ENCODE measurements at regions not wholly inside any gene's neighbourhood (a gene's known extent, or its start where the extent isn't known, plus 50 kb on each side); places are given as distances from the start of the nearest gene placed in this dataset.

- DNase-seq: no peak
- Histone ChIP-seq H3K4me1 (peaks cover 27% of the 10 kb centered on the region), H3K27ac (no peak overlapping the region), H3K4me3 (no peak overlapping the region), H3K9me3 (no peaks in the 10 kb centered on the region), H3K27me3 (no peaks in the 10 kb centered on the region), H3K36me3 (replicated peaks in 1 of 2; ENCODE audit: insufficient read depth in 1 of 2, low read depth in 2 of 2) (no peaks in the 10 kb centered on the region)
- WGBS, 2 donors: 88 to 91% methylated on average over 7 of the region's 7 CpGs
- ATAC-seq: no peak
- intact Hi-C loops (cut with DNase I): loop anchor here (5.0 kb wide), 1 partner anchor 282 kb away; no protein-coding TSS in a partner anchor
- TF ChIP-seq CTCF (IDR thresholded peaks at IDR 0.05) (no peak), POLR2A (IDR thresholded peaks at IDR 0.05) (no peak)
Observed at GRCh38 chr7:106459397-106460072, 174.8 kb upstream of the NAMPT start.

- no peak for ATAC-seq
- H3K27ac ChIP-seq: no peak overlapping the region
- peaks cover 23% of the 10 kb centered on the region for H3K4me1 ChIP-seq
- 83 to 86% methylated on average over 4 of the region's 4 CpGs for WGBS, 2 donors
- DNase-seq: no peak
- no peak overlapping the region for H3K4me3 ChIP-seq
- TF ChIP-seq CTCF (IDR thresholded peaks at IDR 0.05) (no peak), POLR2A (IDR thresholded peaks at IDR 0.05) (no peak)
- H3K36me3 ChIP-seq (replicated peaks in 1 of 2; ENCODE audit: insufficient read depth in 1 of 2, low read depth in 2 of 2): no peaks in the 10 kb centered on the region
- no peaks in the 10 kb centered on the region for H3K27me3 ChIP-seq
- intact Hi-C loops (cut with DNase I): no loop called here
- no peaks in the 10 kb centered on the region for H3K9me3 ChIP-seq
Observed at GRCh38 chr7:106457678-106458077, 172.9 kb upstream of the NAMPT start.

- peak overlapping the region in 1 of 4 donors; percentile 60 for H3K27ac ChIP-seq
- H3K4me3 ChIP-seq: no peak overlapping the region
- no peaks in the 10 kb centered on the region for H3K36me3 ChIP-seq (replicated peaks in 1 of 2; ENCODE audit: insufficient read depth in 1 of 2, low read depth in 2 of 2)
- intact Hi-C loops (cut with DNase I): no loop called here
- no peaks in the 10 kb centered on the region for H3K27me3 ChIP-seq
- peaks cover 15% of the 10 kb centered on the region for H3K4me1 ChIP-seq
- peak; percentile 35 for ATAC-seq
- DNase-seq: peak in 1 of 4 donors; percentile 39
- no peak for TF ChIP-seq POLR2A (IDR thresholded peaks at IDR 0.05)
- no peak for TF ChIP-seq CTCF (IDR thresholded peaks at IDR 0.05)
- H3K9me3 ChIP-seq: no peaks in the 10 kb centered on the region
Observed at GRCh38 chr7:106456329-106456728, 171.5 kb upstream of the NAMPT start.

- DNase-seq (no peak), ATAC-seq (no peak)
- no peak overlapping the region for H3K27ac ChIP-seq
- no peaks in the 10 kb centered on the region for H3K9me3 ChIP-seq
- intact Hi-C loops (cut with DNase I): no loop called here
- H3K4me1 ChIP-seq: peaks cover 15% of the 10 kb centered on the region
- WGBS, 2 donors: 66 to 67% methylated on average over 5 of the region's 5 CpGs
- TF ChIP-seq CTCF (IDR thresholded peaks at IDR 0.05): no peak
- no peak for TF ChIP-seq POLR2A (IDR thresholded peaks at IDR 0.05)
- H3K27me3 ChIP-seq: no peaks in the 10 kb centered on the region
- no peaks in the 10 kb centered on the region for H3K36me3 ChIP-seq (replicated peaks in 1 of 2; ENCODE audit: insufficient read depth in 1 of 2, low read depth in 2 of 2)
- H3K4me3 ChIP-seq: no peak overlapping the region
Observed at GRCh38 chr7:106452031-106452851, 167.5 kb upstream of the NAMPT start.

Measured in body of pancreas (tissue), 4 donors.